ENCODE measurements at regions not wholly inside any gene's neighbourhood (a gene's known extent, or its start where the extent isn't known, plus 50 kb on each side); places are given as distances from the start of the nearest gene placed in this dataset.

GRCh38 chr1:222040121-222040805 lies 298.4 kb upstream of the DUSP10 start:
- no peaks in the 10 kb centered on the region for H3K79me2 ChIP-seq (ENCODE audit: low read length)
- no peak for TF ChIP-seq CTCF (conservative IDR thresholded peaks at IDR 0.05; ENCODE audit: low read depth, low read length)
- no peak for TF ChIP-seq EZH2 (IDR thresholded peaks at IDR 0.05; ENCODE audit: low read length, unreplicated experiment)
- TF ChIP-seq EZH2phosphoT487 (IDR thresholded peaks at IDR 0.05; ENCODE audit: borderline replicate concordance, low read length) = no peak
- no peak overlapping the region for H3K9ac ChIP-seq (ENCODE audit: low read length)
- H2AFZ ChIP-seq (ENCODE audit: low read length) = no peak overlapping the region
- DNase-seq (no peak), ATAC-seq (no peak)
- no peaks in the 10 kb centered on the region for H3K4me1 ChIP-seq (ENCODE audit: insufficient read depth, low read length)
- H3K27ac ChIP-seq (ENCODE audit: low read length) = no peak overlapping the region
- no peaks in the 10 kb centered on the region for H3K36me3 ChIP-seq (ENCODE audit: low read depth, low read length)
- H3K4me2 ChIP-seq (ENCODE audit: low read length) = no peak overlapping the region
- intact Hi-C loops (cut with micrococcal nuclease) = no loop called here
- no peaks in the 10 kb centered on the region for H3K9me2 ChIP-seq (replicated peaks; ENCODE audit: low read length)
- no TSS peak for BruUV-seq (replicated peaks)
- CTCF ChIA-PET = no interaction called here
- no peaks in the 10 kb centered on the region for H3F3A ChIP-seq (ENCODE audit: low read length, unreplicated experiment)
- no peaks in the 10 kb centered on the region for H3K9me3 ChIP-seq (ENCODE audit: low read length)
- H3K27me3 ChIP-seq (ENCODE audit: low read length) = no peaks in the 10 kb centered on the region; the same call in 1 of the 2 replicates
- H4K20me1 ChIP-seq (ENCODE audit: low read length) = no peaks in the 10 kb centered on the region
- no peak overlapping the region for H3K4me3 ChIP-seq (ENCODE audit: low read length)
- POLR2A ChIA-PET (ENCODE audit: unreplicated experiment) = interaction anchor here (0.7 kb wide), 1 partner anchor 368 kb away, joined by 3 read pairs; no protein-coding TSS in a partner anchor

- no peak for ATAC-seq
- Histone ChIP-seq H2AFZ (ENCODE audit: low read length) (no peak overlapping the region), H3K4me1 (ENCODE audit: insufficient read depth, low read length) (no peaks in the 10 kb centered on the region), H3K9ac (ENCODE audit: low read length) (no peak overlapping the region), H3K79me2 (ENCODE audit: low read length) (no peaks in the 10 kb centered on the region), H3K27ac (ENCODE audit: low read length) (no peak overlapping the region), H3K36me3 (ENCODE audit: low read depth, low read length) (no peaks in the 10 kb centered on the region), H3F3A (ENCODE audit: low read length, unreplicated experiment) (no peaks in the 10 kb centered on the region), H3K4me3 (ENCODE audit: low read length) (no peak overlapping the region), H3K27me3 (ENCODE audit: low read length) (no peaks in the 10 kb centered on the region; the same call in 1 of the 2 replicates), H3K4me2 (ENCODE audit: low read length) (no peak overlapping the region), H4K20me1 (ENCODE audit: low read length) (no peaks in the 10 kb centered on the region), H3K9me3 (ENCODE audit: low read length) (no peaks in the 10 kb centered on the region), H3K9me2 (replicated peaks; ENCODE audit: low read length) (no peaks in the 10 kb centered on the region)
- intact Hi-C loops (cut with micrococcal nuclease) = no loop called here
- no peak for DNase-seq
- POLR2A ChIA-PET (ENCODE audit: unreplicated experiment) = no interaction called here
- BruUV-seq (replicated peaks) = no TSS peak
- TF ChIP-seq EZH2 (IDR thresholded peaks at IDR 0.05; ENCODE audit: low read length, unreplicated experiment) = no peak
- no peak for TF ChIP-seq EZH2phosphoT487 (IDR thresholded peaks at IDR 0.05; ENCODE audit: borderline replicate concordance, low read length)
- no peak for TF ChIP-seq CTCF (conservative IDR thresholded peaks at IDR 0.05; ENCODE audit: low read depth, low read length)
- CTCF ChIA-PET = no interaction called here
Measured at GRCh38 chr1:222038971-222039370, 297.1 kb upstream of the DUSP10 start.

GRCh38 chr1:222037720-222038119 lies 295.8 kb upstream of the DUSP10 start:
- Histone ChIP-seq H3K4me3 (ENCODE audit: low read length) (no peak overlapping the region), H3K9ac (ENCODE audit: low read length) (no peak overlapping the region), H3K4me1 (ENCODE audit: insufficient read depth, low read length) (no peaks in the 10 kb centered on the region), H3K36me3 (ENCODE audit: low read depth, low read length) (no peaks in the 10 kb centered on the region), H3K4me2 (ENCODE audit: low read length) (no peak overlapping the region), H3K27me3 (ENCODE audit: low read length) (no peaks in the 10 kb centered on the region; the same call in 1 of the 2 replicates), H3K27ac (ENCODE audit: low read length) (no peak overlapping the region), H2AFZ (ENCODE audit: low read length) (no peak overlapping the region), H3K9me3 (ENCODE audit: low read length) (no peaks in the 10 kb centered on the region), H3K9me2 (replicated peaks; ENCODE audit: low read length) (no peaks in the 10 kb centered on the region), H3K79me2 (ENCODE audit: low read length) (no peaks in the 10 kb centered on the region), H3F3A (ENCODE audit: low read length, unreplicated experiment) (no peaks in the 10 kb centered on the region), H4K20me1 (ENCODE audit: low read length) (no peaks in the 10 kb centered on the region)
- CTCF ChIA-PET = no interaction called here
- DNase-seq (no peak), ATAC-seq (no peak)
- POLR2A ChIA-PET (ENCODE audit: unreplicated experiment) = no interaction called here
- intact Hi-C loops (cut with micrococcal nuclease) = no loop called here
- TF ChIP-seq EZH2 (IDR thresholded peaks at IDR 0.05; ENCODE audit: low read length, unreplicated experiment) (no peak), CTCF (conservative IDR thresholded peaks at IDR 0.05; ENCODE audit: low read depth, low read length) (no peak), EZH2phosphoT487 (IDR thresholded peaks at IDR 0.05; ENCODE audit: borderline replicate concordance, low read length) (no peak)
- BruUV-seq (replicated peaks) = no TSS peak

All from PC-3 (cell line).